SU-DHL-6 (cell line): ENCODE measurements at regions not wholly inside any gene's neighbourhood (a gene's known extent, or its start where the extent isn't known, plus 50 kb on each side); places are given as distances from the start of the nearest gene placed in this dataset.
"Not testable (repeated sequence)": the region's sequence is repeated elsewhere in the genome, so short reads cannot be mapped to it uniquely, and the experiment has no call there.

ENCODE experiments used
- H2AFZ ChIP-seq: fragments of 200-600 bp; sonication (generic); 2 replicates; pipeline ENCODE4 v1.6.1; 2014; ENCODE audit warnings: low read depth, mild to moderate bottlenecking, moderate library complexity, mixed read lengths, antibody characterized with exemption, low read length; ENCODE audit not compliant: severe bottlenecking
- H3F3A ChIP-seq: fragments of 200-600 bp; shearing (Covaris generic); 2 replicates; pipeline ENCODE4 v1.6.0; 2016; ENCODE audit warnings: antibody characterized with exemption, mild to moderate bottlenecking; ENCODE audit not compliant: insufficient read depth
- H3K27ac ChIP-seq: fragments of 200-600 bp; sonication (generic); 2 replicates; pipeline ENCODE4 v1.5.1; 2016; ENCODE audit warnings: low read depth, mild to moderate bottlenecking, low read length, moderate library complexity, mixed read lengths
- H3K27me3 ChIP-seq: fragments of 200-600 bp; sonication (generic), shearing (Covaris generic); 2 replicates; pipeline ENCODE4 v1.6.0; 2014; ENCODE audit warnings: mild to moderate bottlenecking, low read length
- H3K36me3 ChIP-seq: fragments of 200-600 bp; sonication (generic); 2 replicates; pipeline ENCODE4 v1.6.1; 2014; ENCODE audit warnings: mild to moderate bottlenecking, low read length, mixed read lengths
- H3K4me2 ChIP-seq: fragments of 300-600, 200-600 bp; shearing (Covaris generic), sonication (generic); 2 replicates; pipeline ENCODE4 v1.6.0; 2014; ENCODE audit warnings: low read length, low read depth, mild to moderate bottlenecking; ENCODE audit not compliant: poor library complexity, severe bottlenecking
- H3K4me3 ChIP-seq: fragments of 200-600 bp; sonication (generic); 2 replicates; pipeline ENCODE4 v1.5.1; 2014; ENCODE audit warnings: antibody characterized with exemption, low read length, mild to moderate bottlenecking, mixed read lengths; ENCODE audit not compliant: insufficient read depth, poor library complexity, severe bottlenecking
- H3K79me2 ChIP-seq: fragments of 200-600 bp; sonication (generic); 2 replicates; pipeline ENCODE4 v1.6.1; 2014; ENCODE audit warnings: mild to moderate bottlenecking, low read length, moderate library complexity; ENCODE audit not compliant: insufficient read depth
- H3K9ac ChIP-seq: fragments of 200-600 bp; sonication (generic); 2 replicates; pipeline ENCODE4 v1.7.0; 2014; ENCODE audit warnings: mild to moderate bottlenecking, low read length
- H3K9me2 ChIP-seq: fragments of 200-600 bp; sonication (generic); replicated peaks from 2 replicates; pipeline ENCODE4 v1.6.1; 2014; ENCODE audit warnings: low read length; ENCODE audit not compliant: insufficient read depth
- H3K9me3 ChIP-seq: fragments of 200-600 bp; sonication (generic); 2 replicates; pipeline ENCODE4 v1.6.1; 2014; ENCODE audit warnings: low read length, mixed read lengths; ENCODE audit not compliant: insufficient read depth
- H4K20me1 ChIP-seq: fragments of 200-600 bp; sonication (generic); 2 replicates; pipeline ENCODE4 v1.6.1; 2014; ENCODE audit warnings: low read depth, mild to moderate bottlenecking, antibody characterized with exemption, low read length, moderate library complexity, mixed read lengths
- CTCF ChIP-seq: fragments of 200-600 bp; sonication (generic); IDR thresholded peaks from one replicate; pipeline ENCODE4 v1.5.1; 2017; ENCODE audit warnings: antibody characterized with exemption, mild to moderate bottlenecking, low read length, moderate library complexity; ENCODE audit not compliant: insufficient read depth, poor library complexity, severe bottlenecking
- EZH2phosphoT487 ChIP-seq: fragments of 200-600 bp; sonication (generic), shearing (Covaris generic); conservative IDR thresholded peaks from 2 replicates; pipeline ENCODE4 v1.6.1; 2018; ENCODE audit warnings: mild to moderate bottlenecking, antibody characterized with exemption, low read length, moderate library complexity, mixed read lengths

DNA sequence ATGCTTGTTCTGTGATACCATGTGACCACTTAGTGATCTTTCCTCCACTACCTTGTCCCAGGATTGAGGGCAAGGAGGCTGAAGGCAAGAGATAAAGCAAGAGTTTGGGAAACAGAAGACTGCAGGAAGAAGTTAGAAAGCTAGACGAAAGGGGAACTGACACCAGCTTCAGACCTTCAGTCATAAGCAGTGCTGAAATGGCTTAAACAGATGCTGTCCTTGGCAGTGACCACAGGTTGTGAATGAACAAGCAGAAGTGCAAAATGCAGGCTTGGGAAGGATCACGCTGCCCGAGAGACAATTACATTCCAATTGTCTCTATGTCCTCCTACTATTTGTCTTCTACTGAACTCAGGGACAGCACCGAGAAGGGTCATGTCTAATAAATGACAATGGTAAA lies 704.9 kb upstream of the AUTS2 start:
- no peak overlapping the region for H3K9ac ChIP-seq
- H2AFZ ChIP-seq = no peak overlapping the region
- no peak overlapping the region for H3K4me2 ChIP-seq
- H3F3A ChIP-seq = no peaks in the 10 kb centered on the region
- H3K4me3 ChIP-seq = no peak overlapping the region
- no peaks in the 10 kb centered on the region for H4K20me1 ChIP-seq
- no peak for TF ChIP-seq EZH2phosphoT487
- TF ChIP-seq CTCF = no peak
- H3K9me3 ChIP-seq = no peaks in the 10 kb centered on the region
- no peaks in the 10 kb centered on the region for H3K36me3 ChIP-seq
- no peaks in the 10 kb centered on the region for H3K9me2 ChIP-seq
- no peak overlapping the region for H3K27ac ChIP-seq
- no peaks in the 10 kb centered on the region for H3K79me2 ChIP-seq
- 0 out of 2 replicates have a peak, but pooled peaks cover 6% of the 10 kb centered on the region for H3K27me3 ChIP-seq

DNA sequence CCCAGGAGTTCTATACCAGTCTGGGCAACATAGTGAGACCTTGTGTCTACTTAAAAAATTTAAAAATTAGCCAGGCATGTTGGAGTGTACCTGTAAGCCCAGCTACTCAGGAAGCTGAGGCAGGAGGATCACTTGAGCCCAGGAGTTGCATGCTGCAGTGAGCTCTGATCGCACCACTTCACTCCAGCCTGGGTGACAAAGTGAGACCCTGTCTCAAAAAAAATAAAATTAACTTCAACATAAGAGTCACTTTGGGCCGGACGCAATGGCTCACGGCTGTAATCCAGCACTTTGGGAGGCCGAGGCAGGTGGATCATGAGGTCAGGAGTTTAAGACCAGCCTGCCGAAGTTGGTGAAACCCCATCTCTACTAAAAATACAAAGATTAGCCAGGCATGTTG lies 699.1 kb upstream of the AUTS2 start:
- H3K4me3 ChIP-seq, H3K36me3 ChIP-seq, H3K9me2 ChIP-seq, H3K27me3 ChIP-seq, H2AFZ ChIP-seq, H3K9ac ChIP-seq, H3K4me2 ChIP-seq, H3K27ac ChIP-seq, H3F3A ChIP-seq, H4K20me1 ChIP-seq, H3K79me2 ChIP-seq, H3K9me3 ChIP-seq: not testable (repeated sequence)

DNA sequence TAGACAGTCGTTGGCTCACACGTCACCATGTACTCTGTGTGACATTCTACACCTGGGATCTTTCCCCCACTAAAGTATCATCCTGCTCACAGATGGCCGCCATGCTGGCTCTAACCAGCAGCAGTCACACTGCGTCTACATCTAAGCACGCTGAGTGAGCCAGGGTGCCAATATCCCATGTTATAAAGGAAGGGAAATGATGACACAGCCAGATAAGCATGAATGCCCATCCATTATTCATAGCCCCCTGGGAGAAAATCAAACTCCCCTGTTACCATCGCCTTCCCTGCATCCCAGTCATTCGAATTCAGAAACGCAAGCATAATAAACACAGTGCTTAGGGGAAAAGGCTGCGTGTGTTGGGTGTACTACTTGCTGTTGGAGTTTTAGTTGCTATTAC lies 698.2 kb upstream of the AUTS2 start:
- Histone ChIP-seq H3K27ac (no peak overlapping the region), H3K36me3 (no peaks in the 10 kb centered on the region), H3K9ac (no peak overlapping the region), H3K4me2 (no peak overlapping the region), H3K4me3 (no peak overlapping the region), H2AFZ (no peak overlapping the region), H3K79me2 (no peaks in the 10 kb centered on the region), H3K9me3 (no peaks in the 10 kb centered on the region), H3K9me2 (no peaks in the 10 kb centered on the region), H3K27me3 (0 out of 2 replicates have a peak, but pooled peaks cover under 1% of the 10 kb centered on the region), H3F3A (no peaks in the 10 kb centered on the region), H4K20me1 (no peaks in the 10 kb centered on the region)
- TF ChIP-seq EZH2phosphoT487 = no peak
- no peak for TF ChIP-seq CTCF

DNA sequence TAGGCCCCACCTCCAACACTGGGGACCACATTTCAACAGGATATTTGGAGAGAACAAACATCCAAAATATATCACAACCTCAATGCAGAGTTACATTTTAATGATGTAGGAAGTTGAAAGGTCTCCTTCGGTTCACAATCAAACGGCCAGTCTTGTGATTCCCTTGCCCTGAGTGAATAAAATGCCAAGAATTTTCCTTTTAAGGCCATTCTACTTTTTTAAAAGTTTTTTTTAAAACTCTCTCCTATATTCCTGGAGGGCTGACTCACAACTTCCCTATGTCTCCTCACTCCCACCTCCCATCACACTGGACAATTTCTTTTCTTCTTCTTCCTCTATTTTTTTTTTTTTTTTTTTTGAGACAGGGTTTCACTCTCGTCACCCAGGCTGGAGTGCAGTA lies 693.6 kb upstream of the AUTS2 start:
- Histone ChIP-seq H3K9ac (no peak overlapping the region), H3K79me2 (no peaks in the 10 kb centered on the region), H4K20me1 (no peaks in the 10 kb centered on the region), H3F3A (no peaks in the 10 kb centered on the region), H3K36me3 (no peaks in the 10 kb centered on the region), H3K9me3 (no peaks in the 10 kb centered on the region), H3K4me2 (no peak overlapping the region), H3K27me3 (no peaks in the 10 kb centered on the region), H2AFZ (no peak overlapping the region), H3K4me3 (no peak overlapping the region), H3K27ac (no peak overlapping the region), H3K9me2 (no peaks in the 10 kb centered on the region)
- TF ChIP-seq EZH2phosphoT487 (no peak), CTCF (no peak)
